GM13977 (cell line): ENCODE measurements at regions not wholly inside any gene's neighbourhood (a gene's known extent, or its start where the extent isn't known, plus 50 kb on each side); places are given as distances from the start of the nearest gene placed in this dataset.

ENCODE experiments used
- DNase-seq: peaks from one replicate; pipeline ENCODE4 v3.0.0; 2012; ENCODE audit warnings: low spot score
- CTCF ChIP-seq: IDR thresholded peaks from 2 replicates; pipeline ENCODE4 v1.5.1; 2012; ENCODE audit warnings: mild to moderate bottlenecking, control low read depth; ENCODE audit not compliant: insufficient read depth; ENCODE audit errors: extremely low read depth, missing control alignments
- in situ Hi-C: fragments of 300-500 bp; cut with MboI; formaldehyde crosslinking; loops from one replicate; pipeline ENCODE4 v1.12.0; 2022; ENCODE audit warnings: low sequenced_read_pairs, low pct_unique_long_range_greater_than_20kb, mixed read lengths, inconsistent platforms; ENCODE audit not compliant: unreplicated experiment

DNA sequence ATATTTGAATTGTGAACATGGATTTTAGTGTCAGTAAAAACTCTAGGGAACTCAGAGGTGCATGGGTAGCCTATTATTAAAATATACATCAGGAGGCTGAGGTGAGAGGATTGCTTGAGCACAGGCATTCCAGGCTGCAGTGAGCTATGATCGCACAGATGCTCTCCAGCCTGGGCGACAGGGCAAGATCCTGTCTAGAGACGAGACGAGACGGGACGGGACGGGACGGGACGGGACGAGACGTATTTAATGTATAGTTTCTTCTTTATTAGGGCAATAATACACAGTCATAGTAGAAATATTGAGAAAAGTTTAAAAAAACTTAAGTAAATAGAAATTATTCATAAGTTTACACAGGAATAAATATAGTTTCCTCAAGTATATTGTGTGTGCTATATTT lies 89.3 kb downstream of the DIPK2A start:
- no peak for TF ChIP-seq CTCF
- in situ Hi-C loops, result no loop called here
- DNase-seq, result no peak

- TF ChIP-seq CTCF, result no peak
- in situ Hi-C loops, result no loop called here
- DNase-seq, result no peak
Observed at GRCh38 chr3:144063306-144063705, 91.7 kb downstream of the DIPK2A start.

DNA sequence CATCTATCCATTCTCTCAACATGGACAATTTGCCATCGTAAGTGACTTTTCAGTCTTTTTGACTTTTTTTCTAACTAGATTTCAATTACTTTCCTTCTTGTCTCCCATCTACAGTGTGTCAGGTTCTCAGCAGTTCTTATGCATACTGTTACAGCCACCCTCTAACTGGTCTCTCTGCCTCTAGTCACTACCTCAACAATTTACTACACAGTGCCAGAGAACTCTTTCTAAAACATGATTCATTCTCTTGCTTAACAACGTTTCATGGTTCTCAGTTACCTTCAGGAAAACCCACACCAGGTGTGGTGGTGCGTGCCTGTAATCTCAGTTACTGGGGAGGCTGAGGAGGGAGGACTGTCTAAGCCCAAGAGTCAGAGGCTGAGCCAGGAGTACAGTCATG lies 95.4 kb downstream of the DIPK2A start:
- in situ Hi-C loops, result no loop called here

DNA sequence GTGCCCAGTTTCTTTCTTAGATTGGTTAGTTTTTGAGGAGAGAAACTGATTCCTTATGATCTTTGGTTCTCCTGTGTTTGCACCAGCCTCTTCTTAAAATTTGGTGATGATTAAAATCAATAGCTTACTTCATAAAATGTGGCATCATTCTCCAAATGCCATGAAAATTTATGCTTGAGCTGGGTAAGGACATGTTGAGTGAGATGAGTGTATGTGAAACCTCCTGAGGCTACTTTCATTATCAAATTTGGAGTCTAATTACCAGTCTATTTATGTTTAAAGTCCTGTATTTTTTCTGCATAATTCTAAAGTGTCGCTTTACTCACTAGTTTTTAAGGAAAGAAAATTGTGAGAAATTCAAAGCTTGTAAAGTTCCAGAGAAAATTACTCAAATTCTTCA lies 102.1 kb downstream of the DIPK2A start:
- DNase-seq, result no peak
- no peak for TF ChIP-seq CTCF
- in situ Hi-C loops, result no loop called here

More for the DNA sequence above, 95.4 kb downstream of the DIPK2A start:
- no peak for DNase-seq
- TF ChIP-seq CTCF, result no peak

- DNase-seq, result no peak
- in situ Hi-C loops, result no loop called here
- TF ChIP-seq CTCF, result no peak
Observed at GRCh38 chr3:144079634-144080033, 108.0 kb downstream of the DIPK2A start.

GRCh38 chr3:144084929-144085328 lies 113.3 kb downstream of the DIPK2A start:
- DNase-seq, result no peak
- in situ Hi-C loops, result no loop called here
- TF ChIP-seq CTCF, result no peak

DNA sequence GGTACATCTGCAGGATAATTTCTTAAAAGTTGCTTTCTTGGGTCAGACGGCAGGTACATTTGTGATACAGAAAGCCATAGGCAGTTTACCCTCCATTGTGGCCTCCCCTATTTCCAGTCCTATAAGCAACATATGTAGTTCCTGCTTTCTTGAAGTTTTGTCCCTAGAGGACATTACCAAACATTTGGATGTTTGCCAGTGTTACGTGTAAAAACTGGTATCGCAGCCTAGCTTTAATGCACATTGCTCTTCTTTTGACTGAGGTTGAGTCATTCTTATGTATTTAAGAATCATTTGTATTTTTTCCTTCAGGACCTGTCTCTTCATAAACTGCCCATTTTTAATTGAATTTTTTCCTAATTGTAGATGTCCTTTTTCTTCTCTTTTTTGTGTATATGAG lies 114.3 kb downstream of the DIPK2A start:
- TF ChIP-seq CTCF, result no peak
- in situ Hi-C loops, result no loop called here
- no peak for DNase-seq
